Prostate gland (tissue), 2 donors: ENCODE measurements at regions not wholly inside any gene's neighbourhood (a gene's known extent, or its start where the extent isn't known, plus 50 kb on each side); places are given as distances from the start of the nearest gene placed in this dataset.

Experiments used
- CTCF ChIP-seq, 4 experiments: fragments of 200-600 bp in 2 of 4; fragments of 450-650 bp in 2 of 4; sonication (generic) in 2 of 4; IDR thresholded peaks; 1 replicate in 3 of 4; 2 replicates in 1 of 4; pipeline ENCODE4 v1.5.1; 2016 to 2019; ENCODE audit warnings: antibody characterized with exemption in 4 of 4, mild to moderate bottlenecking in 2 of 4, moderate library complexity in 2 of 4
- POLR2A ChIP-seq: fragments of 450-650 bp; IDR thresholded peaks from one replicate; pipeline ENCODE4 v1.6.1; 2016; ENCODE audit warnings: antibody characterized with exemption, mild to moderate bottlenecking
- POLR2AphosphoS5 ChIP-seq: sonication (generic); formaldehyde crosslinking; IDR thresholded peaks from one replicate; pipeline ENCODE4 v1.6.1; 2017; ENCODE audit warnings: antibody characterized with exemption

- TF ChIP-seq POLR2A (no peak), CTCF (IDR thresholded peaks at IDR 0.05) (no peak), POLR2AphosphoS5 (no peak)
Observed at GRCh38 chr4:1487106-1487505, 80.9 kb upstream of the NKX1-1 start.
